HG03097 (cell line): ENCODE measurements at regions not wholly inside any gene's neighbourhood (a gene's known extent, or its start where the extent isn't known, plus 50 kb on each side); places are given as distances from the start of the nearest gene placed in this dataset.
A peak's percentile ranks its signal among the peaks of the same experiment; 100 is the strongest.
"Not testable (repeated sequence)": the region's sequence is repeated elsewhere in the genome, so short reads cannot be mapped to it uniquely, and the experiment has no call there.

Experiments
- ATAC-seq: cut with Tn5 transposase; IDR thresholded peaks from one replicate; pipeline ENCODE4 v1.9.1; 2021; ENCODE audit not compliant: unreplicated experiment, low FRiP score

GRCh38 chr7:29649028-29649716 lies 85.5 kb downstream of the PRR15 start:
- ATAC-seq = no peak

DNA sequence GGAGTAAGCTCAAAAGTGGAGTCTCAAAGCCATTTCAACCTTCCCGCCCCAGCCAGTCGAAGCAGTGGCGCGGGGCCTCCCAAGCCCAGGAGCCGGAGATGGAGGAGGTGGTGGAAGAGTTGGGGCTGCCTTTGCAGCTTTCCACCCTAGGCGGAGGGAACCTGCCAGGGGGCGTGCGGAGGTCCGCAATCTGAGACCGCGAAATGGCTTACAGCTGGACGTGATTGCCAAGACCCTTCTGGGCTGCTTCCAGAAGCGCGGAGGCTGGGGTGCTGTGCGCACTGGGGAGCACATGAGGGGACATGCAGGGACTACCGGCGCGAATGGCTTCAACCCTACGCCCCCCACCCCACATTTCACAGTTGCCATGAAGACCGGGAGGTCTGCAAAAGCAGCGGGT lies 86.2 kb downstream of the PRR15 start:
- no peak for ATAC-seq

DNA sequence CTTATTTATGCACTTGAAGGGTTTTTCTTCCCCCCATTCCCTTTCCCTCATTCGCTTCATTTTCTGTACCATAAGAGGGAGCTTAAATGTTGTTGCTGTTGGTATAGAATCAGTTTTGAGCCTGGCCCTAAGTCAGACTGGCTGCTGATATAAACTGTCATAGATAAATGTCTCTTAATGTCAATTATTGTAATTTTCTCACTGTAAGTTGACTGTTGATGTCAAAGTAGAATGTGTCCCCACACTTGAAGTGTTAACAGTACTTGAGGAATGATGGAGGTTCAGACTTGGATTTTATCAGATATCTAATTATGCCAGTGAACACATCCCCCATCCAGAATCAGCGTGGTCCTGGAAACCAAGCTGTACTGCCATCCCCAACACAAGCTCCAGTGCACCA lies 87.8 kb downstream of the PRR15 start:
- no peak for ATAC-seq

DNA sequence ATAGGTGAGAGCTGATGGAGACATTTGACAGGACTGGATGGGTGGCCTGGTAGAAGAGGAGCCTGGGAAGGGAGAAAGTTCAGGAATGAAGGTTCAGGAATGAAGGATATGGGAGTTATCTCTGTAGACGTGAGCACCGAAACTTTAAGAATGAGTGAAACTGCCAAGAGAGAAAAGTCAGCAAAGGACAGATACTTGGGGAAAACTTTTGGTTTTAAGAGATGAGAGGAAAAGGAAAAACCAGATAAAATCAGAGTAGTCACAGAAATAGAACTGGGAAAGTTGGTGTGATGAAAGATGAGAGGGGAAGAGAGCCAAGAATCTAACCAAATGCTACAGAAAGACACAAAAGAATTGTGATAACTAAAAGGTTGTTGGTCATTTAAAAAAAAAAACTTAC lies 88.9 kb downstream of the PRR15 start:
- ATAC-seq = no peak

- ATAC-seq = not testable (repeated sequence)
Measured at GRCh38 chr7:29654340-29654739, 90.7 kb downstream of the PRR15 start.

DNA sequence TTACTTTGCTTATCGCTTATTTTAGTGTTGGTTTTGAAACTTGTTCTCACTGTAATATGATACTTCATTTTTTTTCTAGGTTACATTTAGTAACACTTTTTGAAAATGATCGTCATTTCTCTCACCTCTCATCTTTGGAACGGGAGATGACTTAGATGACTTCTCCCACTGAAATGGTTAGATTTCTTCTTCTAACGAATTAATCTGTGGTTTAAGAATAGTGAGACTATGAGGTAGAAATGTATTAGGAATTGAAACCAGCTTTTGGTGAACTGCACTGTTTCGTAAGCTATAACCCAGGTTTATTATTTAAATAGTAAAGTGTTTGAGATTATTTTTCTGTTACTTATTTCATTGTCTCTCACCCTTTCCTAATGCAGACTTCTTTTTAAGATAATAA lies 93.7 kb downstream of the PRR15 start:
- ATAC-seq = no peak

DNA sequence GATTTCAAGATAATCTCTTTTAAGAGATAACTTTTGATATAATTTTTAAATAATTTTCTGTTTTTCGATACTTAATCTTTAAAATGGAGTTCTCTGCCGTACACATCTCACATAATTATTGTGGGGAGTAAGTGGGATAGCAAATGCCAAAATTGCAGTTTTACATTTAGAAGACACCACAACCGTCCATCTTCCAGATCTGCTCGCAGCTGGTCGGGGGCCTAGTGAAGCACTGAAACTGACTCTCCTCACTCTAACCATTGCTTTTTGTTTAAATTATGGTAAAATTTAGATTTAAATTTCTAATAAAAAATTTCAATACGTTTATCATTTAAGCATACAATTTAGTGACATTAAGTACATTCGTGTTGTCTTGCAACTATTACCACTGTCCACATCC lies 94.2 kb downstream of the PRR15 start:
- no peak for ATAC-seq

DNA sequence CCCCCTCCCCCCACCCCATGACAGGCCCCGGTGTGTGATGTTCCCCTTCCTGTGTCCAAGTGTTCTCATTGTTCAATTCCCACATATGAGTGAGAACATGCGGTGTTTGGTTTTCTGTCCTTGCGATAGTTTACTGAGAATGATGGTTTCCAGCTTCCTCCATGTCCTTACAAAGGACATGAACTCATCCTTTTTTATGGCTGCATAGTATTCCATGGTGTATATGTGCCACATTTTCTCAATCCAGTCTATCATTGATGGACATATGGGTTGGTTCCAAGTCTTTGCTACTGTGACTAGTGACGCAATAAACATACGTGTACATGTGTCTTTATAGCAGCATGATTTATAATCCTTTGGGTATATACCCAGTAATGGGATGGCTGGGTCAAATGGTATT lies 95.6 kb downstream of the PRR15 start:
- not testable (repeated sequence) for ATAC-seq

DNA sequence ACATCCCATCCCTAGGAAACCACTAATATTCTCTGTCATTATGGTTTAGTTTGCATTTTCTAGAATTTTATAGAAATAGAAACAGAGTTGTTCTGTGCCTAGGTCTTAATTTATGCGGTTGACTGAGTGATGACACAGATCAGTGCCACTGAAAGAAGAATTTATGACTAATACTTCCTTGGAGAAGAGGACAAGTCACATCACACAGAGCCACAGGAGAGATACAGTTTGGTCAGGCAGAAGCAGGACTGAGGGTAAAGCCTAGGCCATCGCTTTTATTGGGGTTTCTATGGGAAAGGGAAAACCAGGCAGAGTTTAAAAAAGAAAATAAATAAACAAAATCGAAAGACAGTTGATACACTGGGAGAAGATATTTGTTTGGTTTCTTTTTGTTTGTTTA lies 99.3 kb downstream of the PRR15 start:
- not testable (repeated sequence) for ATAC-seq

DNA sequence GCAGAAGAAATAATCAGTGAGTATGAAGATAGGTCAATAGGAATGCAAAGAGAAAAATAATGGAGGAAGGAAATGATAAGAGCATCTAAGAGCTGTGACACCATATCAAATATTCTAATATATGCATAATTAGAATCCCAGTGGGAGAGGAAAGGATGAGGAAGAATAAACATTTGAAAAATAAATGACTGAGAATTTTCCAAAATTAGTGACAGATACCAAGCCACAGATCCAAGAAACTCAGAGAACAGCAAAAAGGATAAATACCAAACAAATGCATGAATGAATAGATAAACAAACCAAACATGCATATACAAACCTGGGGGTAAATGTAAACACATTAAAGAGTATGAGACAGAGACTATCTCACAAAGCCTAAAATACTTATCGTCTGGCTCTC lies 101.4 kb downstream of the PRR15 start:
- not testable (repeated sequence) for ATAC-seq

DNA sequence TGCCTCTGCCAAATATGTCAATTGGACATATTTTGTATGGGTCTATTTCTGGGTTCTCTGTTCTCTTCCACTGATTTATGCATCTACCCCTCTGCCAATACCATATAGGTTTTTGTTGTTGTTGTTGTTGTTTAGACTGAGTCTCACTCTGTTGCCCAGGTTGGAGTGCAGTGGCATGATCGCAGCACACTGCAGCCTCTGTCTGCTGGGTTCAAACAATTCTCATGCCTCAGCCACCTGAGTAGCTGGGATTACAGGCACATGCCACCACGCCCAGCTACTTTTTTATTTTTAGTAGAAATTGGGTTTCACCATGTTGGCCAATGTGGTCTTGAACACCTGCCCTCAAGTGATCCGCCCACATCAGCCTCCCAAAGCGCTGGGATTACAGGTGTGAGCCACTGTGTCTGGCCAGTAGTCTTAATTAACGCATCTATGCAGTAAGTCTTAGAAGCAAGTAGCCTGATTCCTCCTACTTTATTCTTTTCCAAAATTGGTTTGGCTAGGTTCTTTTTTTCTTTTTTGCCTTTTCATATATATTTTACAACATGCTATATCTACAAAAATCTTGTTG lies 103.5 kb downstream of the PRR15 start:
- ATAC-seq = not testable (repeated sequence)

DNA sequence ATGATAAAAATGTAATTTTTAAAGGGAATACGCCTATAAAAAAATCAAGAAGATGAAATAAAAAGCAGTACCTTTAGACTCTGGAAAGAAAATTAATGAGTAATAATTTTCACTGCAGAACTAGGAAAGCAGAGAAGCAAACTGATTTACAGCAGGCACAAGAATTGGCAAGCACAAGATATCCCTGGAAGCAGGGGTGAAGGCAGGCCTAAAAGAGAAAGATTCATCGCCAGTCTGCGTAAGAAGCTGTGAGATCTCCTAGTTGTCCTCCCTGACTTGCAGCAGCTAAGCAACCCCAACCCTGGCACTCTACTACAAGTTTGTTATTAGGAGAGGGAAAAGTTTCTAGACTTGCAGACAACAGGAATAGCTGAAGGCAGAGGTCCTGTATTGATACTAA lies 107.7 kb downstream of the PRR15 start:
- ATAC-seq = not testable (repeated sequence)

- ATAC-seq = not testable (repeated sequence)
Measured at GRCh38 chr7:29673635-29674034, 110.0 kb downstream of the PRR15 start.

- not testable (repeated sequence) for ATAC-seq
Measured at GRCh38 chr7:29674626-29675025, 111.0 kb downstream of the PRR15 start.

- not testable (repeated sequence) for ATAC-seq
Measured at GRCh38 chr7:29677254-29677653, 113.6 kb downstream of the PRR15 start.

DNA sequence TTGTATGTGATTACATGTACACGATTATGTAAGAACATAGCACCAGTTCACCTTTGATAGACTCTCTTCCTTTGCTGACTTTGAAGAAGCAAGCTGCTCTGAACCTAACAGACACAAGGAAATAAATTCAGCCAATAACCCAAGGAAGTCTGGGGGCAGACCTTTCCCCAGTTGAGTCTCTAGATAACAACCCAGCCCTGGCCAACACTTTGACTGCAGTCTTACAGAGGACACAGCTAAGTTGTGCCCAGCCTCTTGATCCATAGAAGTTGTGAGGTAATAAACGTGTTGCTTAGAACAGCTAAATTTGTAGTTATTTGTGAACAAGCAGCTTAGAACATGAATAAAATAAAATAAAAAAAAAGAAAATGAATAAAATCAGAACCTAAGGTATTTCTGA lies 116.3 kb downstream of the PRR15 start:
- ATAC-seq = not testable (repeated sequence)

DNA sequence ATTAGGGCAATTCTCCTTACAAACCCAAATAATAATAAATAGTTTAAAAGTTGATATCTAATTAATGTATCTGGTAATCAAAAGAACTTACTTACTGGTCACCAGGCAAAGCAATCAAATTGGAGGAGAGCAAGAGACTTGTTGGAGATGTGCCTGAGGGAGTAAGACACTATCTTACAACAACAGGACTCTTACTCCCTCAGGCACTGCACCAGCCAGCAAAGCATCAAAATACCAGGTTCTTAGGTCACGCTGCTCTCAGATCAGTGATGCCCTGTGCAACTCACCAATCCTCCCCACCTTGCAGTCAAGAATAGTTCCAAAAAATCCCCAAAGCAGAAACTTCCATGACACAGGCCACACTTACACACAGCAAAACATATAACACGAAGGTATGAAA lies 117.0 kb downstream of the PRR15 start:
- not testable (repeated sequence) for ATAC-seq

- ATAC-seq = peak; percentile 29
Measured at GRCh38 chr7:29684151-29684786, 120.6 kb downstream of the PRR15 start.

DNA sequence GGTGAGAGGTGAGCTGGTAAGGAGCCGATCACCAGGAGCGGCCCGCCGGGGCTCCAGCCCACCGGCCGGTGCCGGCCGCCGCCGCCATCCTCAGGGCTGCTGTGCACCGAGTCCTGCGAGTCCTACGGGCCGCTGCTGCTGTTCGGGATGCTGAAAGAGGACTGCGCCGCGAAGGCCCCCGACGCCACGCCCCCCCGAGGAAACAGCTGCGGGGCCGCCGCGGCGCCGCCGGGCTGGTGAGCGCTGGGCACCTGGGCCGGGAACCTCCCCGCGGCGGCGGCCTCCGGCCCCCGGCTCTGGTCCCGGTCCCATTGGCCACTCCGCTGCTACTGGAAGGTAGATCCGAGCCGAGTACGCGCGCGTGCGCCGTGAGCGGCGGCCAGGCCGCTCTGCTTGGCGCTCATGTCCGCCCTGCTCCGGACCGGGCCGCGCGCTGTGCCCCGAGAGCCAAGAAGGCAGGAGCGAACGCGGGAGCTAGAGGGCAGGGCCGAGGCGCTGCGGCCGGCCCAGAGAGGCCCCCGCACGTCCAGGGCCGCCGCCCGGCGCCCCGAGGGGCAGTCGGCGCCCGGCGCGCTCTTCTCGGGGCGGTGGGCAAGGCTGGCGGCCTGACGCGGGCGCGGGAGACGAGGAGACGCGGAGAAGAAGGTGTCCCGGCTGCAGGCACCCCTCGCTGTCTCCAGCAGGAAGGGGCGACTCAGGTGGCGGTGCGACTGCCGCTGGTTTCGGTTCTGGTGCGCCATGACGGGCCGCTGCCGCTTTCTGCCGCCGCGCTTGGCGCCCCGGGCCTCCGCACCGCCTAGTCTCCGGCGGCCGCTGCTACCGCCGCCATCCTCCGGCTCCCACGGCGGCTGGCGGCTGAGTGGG lies 121.3 kb upstream of the WIPF3 start:
- ATAC-seq = peak; percentile 54

DNA sequence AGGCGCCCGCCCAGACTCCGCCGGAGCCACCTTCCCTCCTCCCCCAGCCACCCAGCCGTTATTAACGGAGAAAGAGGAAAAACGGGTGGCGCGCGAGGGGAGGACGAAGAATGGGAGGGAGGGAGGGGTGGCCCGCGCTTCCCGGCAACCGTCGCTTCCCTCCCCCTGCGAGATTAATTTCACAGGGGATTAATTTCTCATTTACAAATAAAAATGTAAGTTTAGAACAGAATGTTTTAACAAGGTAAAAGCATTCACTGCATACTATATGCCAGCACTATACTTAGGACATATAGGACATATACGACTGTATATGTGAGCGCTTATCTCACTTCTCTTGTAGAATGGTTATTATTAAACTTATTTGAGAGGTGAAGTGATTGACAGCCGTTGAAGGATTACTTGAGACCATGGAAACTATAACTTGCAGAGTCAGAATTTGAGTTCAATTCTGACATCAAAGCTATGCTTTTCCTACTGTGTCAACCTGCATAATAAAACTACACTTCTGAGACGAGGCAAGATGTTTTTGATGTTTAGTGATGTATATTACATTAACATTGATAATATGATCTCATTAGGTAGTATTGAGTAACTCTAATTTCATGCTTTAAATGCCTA lies 120.5 kb upstream of the WIPF3 start:
- ATAC-seq = not testable (repeated sequence)

- not testable (repeated sequence) for ATAC-seq
Measured at GRCh38 chr7:29690510-29690909, 115.8 kb upstream of the WIPF3 start.
